ENCODE measurements at regions not wholly inside any gene's neighbourhood (a gene's known extent, or its start where the extent isn't known, plus 50 kb on each side); places are given as distances from the start of the nearest gene placed in this dataset. TPM values are rescaled to one million over a fixed set of nuclear protein-coding genes. Genes with fewer than 3 reads are reported as not detected.
"Not testable (repeated sequence)": the region's sequence is repeated elsewhere in the genome, so short reads cannot be mapped to it uniquely, and the experiment has no call there.

DNA sequence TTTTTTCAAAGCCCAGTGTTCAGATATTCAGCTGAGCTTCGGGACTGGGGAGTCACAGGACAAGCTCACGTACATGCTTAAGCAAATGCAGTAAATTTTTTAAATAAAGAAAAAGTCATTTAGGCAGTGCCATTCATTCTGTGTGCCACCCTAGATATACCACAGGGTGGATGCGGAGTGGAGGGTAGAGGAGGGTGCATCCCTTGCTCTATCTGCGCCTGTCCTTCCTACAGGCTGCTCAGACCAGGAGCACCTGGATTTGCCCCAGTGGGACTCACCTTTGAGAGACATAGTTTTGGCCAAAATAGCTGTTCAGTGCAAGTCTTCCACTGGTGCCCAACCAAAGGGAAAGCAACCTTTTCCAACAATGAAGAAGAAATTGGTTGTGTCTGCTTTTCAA is 202.4 kb downstream of the ANKRD36 start:
- H3K4me1 ChIP-seq (ENCODE audit: insufficient read depth, low read length); H3K4me3 ChIP-seq (ENCODE audit: insufficient read depth, low read length); H3K27ac ChIP-seq (ENCODE audit: low read depth, low read length); H3K36me3 ChIP-seq (ENCODE audit: insufficient read depth, low read length); H4K20me1 ChIP-seq (ENCODE audit: insufficient read depth, low read length); H2AFZ ChIP-seq (ENCODE audit: low read length); H3K9me3 ChIP-seq (ENCODE audit: low read depth, low read length); H3K79me2 ChIP-seq (ENCODE audit: insufficient read depth, low read length); H3K4me2 ChIP-seq (ENCODE audit: insufficient read depth, low read length); H3K27me3 ChIP-seq (ENCODE audit: insufficient read depth, low read length); DNase-seq (ENCODE audit: insufficient read length, low spot score, missing footprints): not testable (repeated sequence)

DNA sequence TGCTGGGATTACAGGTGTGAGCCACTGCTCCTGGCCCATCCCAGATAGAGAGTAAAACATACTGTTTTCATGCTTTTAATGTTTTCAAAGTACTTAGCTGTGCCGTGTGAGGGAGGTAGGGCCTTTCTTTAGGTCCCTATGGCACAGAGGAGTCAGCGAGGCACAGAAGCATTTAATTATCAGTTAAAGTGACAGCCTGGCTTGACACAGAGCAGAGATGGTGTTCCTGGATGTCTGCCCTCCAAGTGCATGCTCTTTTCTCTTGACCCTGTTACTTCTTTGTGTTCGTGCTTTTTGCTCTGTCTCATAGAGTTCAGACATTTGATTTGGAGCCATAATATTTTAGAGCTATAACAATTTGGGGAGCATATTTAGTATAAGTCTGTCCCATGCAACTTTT is 199.5 kb downstream of the ANKRD36 start:
- not testable (repeated sequence) for H4K20me1 ChIP-seq (ENCODE audit: insufficient read depth, low read length); H3K4me2 ChIP-seq (ENCODE audit: insufficient read depth, low read length); H3K27ac ChIP-seq (ENCODE audit: low read depth, low read length); H2AFZ ChIP-seq (ENCODE audit: low read length); H3K4me3 ChIP-seq (ENCODE audit: insufficient read depth, low read length); H3K36me3 ChIP-seq (ENCODE audit: insufficient read depth, low read length); H3K79me2 ChIP-seq (ENCODE audit: insufficient read depth, low read length); DNase-seq (ENCODE audit: insufficient read length, low spot score, missing footprints); H3K27me3 ChIP-seq (ENCODE audit: insufficient read depth, low read length); H3K9me3 ChIP-seq (ENCODE audit: low read depth, low read length); H3K4me1 ChIP-seq (ENCODE audit: insufficient read depth, low read length)

DNA sequence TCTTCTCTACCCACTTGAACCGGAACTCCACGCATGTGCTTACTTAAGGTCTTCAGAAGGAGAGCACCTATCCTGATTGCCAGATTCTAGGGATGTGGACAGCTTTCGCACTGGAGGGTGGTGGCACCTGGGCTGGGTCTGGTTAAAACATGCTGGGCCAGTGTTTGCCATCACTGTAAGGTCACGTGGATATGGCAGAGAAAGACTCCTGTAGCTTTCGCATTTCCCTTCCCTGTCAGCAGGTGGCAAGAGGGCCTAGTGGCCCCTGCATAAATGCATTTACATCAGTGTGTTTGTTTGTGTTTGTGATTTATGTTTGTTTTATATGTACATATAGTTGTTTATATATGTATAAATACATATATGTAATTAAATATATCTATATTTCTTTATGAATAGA is 192.5 kb downstream of the ANKRD36 start:
- not testable (repeated sequence) for H3K4me2 ChIP-seq (ENCODE audit: insufficient read depth, low read length); H4K20me1 ChIP-seq (ENCODE audit: insufficient read depth, low read length); DNase-seq (ENCODE audit: insufficient read length, low spot score, missing footprints); H3K79me2 ChIP-seq (ENCODE audit: insufficient read depth, low read length); H3K4me3 ChIP-seq (ENCODE audit: insufficient read depth, low read length); H2AFZ ChIP-seq (ENCODE audit: low read length); H3K27ac ChIP-seq (ENCODE audit: low read depth, low read length); H3K27me3 ChIP-seq (ENCODE audit: insufficient read depth, low read length); H3K4me1 ChIP-seq (ENCODE audit: insufficient read depth, low read length); H3K9me3 ChIP-seq (ENCODE audit: low read depth, low read length); H3K36me3 ChIP-seq (ENCODE audit: insufficient read depth, low read length)

DNA sequence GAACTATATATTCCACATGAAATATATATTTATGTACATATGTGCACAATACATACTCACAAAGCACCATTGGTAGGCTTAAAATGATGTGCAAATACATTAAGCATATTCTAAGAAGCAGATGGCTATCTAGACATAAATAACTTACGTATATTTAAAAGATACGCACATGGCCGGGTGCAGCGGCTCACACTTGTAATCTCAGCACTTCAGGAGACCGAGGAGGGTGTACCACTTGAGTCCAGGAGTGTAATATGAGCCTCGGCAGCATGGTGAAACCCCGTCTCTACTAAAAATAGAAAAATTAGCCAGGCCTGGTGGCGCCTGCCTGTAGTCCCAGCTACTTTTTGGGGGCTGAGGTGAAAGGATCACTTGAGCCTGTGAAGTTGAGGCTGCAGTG is 189.9 kb downstream of the ANKRD36 start:
- not testable (repeated sequence) for H3K27ac ChIP-seq (ENCODE audit: low read depth, low read length); DNase-seq (ENCODE audit: insufficient read length, low spot score, missing footprints); H3K79me2 ChIP-seq (ENCODE audit: insufficient read depth, low read length); H3K4me2 ChIP-seq (ENCODE audit: insufficient read depth, low read length); H4K20me1 ChIP-seq (ENCODE audit: insufficient read depth, low read length); H3K4me3 ChIP-seq (ENCODE audit: insufficient read depth, low read length); H3K4me1 ChIP-seq (ENCODE audit: insufficient read depth, low read length); H3K27me3 ChIP-seq (ENCODE audit: insufficient read depth, low read length); H3K36me3 ChIP-seq (ENCODE audit: insufficient read depth, low read length); H3K9me3 ChIP-seq (ENCODE audit: low read depth, low read length); H2AFZ ChIP-seq (ENCODE audit: low read length)

DNA sequence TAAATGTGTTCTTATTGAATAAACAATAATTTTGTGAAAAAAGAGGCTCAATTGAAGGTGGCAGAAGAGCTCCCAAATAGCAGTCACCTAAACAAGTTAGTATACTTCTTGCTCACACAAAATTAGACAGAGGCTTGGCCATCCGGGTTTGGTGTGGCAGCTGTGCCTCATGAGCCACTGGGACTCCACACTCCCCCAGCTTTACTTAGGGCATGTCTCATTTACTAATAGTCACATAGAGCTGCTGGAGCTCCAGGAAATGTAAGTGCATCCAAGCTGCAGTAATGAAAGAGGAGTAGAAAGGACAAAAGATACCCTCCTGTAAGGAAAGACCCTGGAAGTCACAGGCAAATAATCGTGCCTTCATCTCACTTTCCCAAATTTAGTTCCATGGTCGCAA is 188.8 kb downstream of the ANKRD36 start:
- H3K36me3 ChIP-seq (ENCODE audit: insufficient read depth, low read length); H3K4me1 ChIP-seq (ENCODE audit: insufficient read depth, low read length); H3K9me3 ChIP-seq (ENCODE audit: low read depth, low read length); H3K27ac ChIP-seq (ENCODE audit: low read depth, low read length); H3K79me2 ChIP-seq (ENCODE audit: insufficient read depth, low read length); DNase-seq (ENCODE audit: insufficient read length, low spot score, missing footprints); H3K4me3 ChIP-seq (ENCODE audit: insufficient read depth, low read length); H3K27me3 ChIP-seq (ENCODE audit: insufficient read depth, low read length); H3K4me2 ChIP-seq (ENCODE audit: insufficient read depth, low read length); H4K20me1 ChIP-seq (ENCODE audit: insufficient read depth, low read length); H2AFZ ChIP-seq (ENCODE audit: low read length): not testable (repeated sequence)

Small RNA genes lying in the stretch of these regions (small RNA-seq; reads per million reads assigned to genes)
- gene IGKV1OR2-11, result not detected
- not detected for gene IGKV1OR2-6
- not detected for gene IGKV1OR2-9
- not detected for gene IGKV2OR2-8
- gene IGKV3OR2-5, result not detected

Data from osteoblast (primary cell).